Liver (tissue), 8 donors: ENCODE measurements at regions not wholly inside any gene's neighbourhood (a gene's known extent, or its start where the extent isn't known, plus 50 kb on each side); places are given as distances from the start of the nearest gene placed in this dataset.

Source experiments
- DNase-seq: peaks from one replicate; pipeline ENCODE4 v3.0.0-alpha.2; 2017; ENCODE audit warnings: low spot score
- H3K27ac ChIP-seq, 2 donors: one replicate each; pipeline ENCODE4 v1.7.0; 2013; ENCODE audit warnings: inconsistent platforms in 2 of 2, low read length in 2 of 2, control low read depth in 1 of 2, low read depth in 1 of 2, mild to moderate bottlenecking in 1 of 2
- H3K27me3 ChIP-seq, 4 donors: one replicate each; pipeline versions ENCODE4 v1.6.1 to v1.7.0; 2013; ENCODE audit warnings: low read length in 3 of 4, inconsistent platforms in 1 of 4, mild to moderate bottlenecking in 1 of 4, moderate library complexity in 1 of 4; ENCODE audit not compliant: control insufficient read depth in 4 of 4, insufficient read depth in 4 of 4
- H3K36me3 ChIP-seq, 4 donors: one replicate each; pipeline versions ENCODE4 v1.6.1 to v1.7.0; 2013; ENCODE audit warnings: low read length in 3 of 4, mild to moderate bottlenecking in 3 of 4, low read depth in 1 of 4, moderate library complexity in 1 of 4; ENCODE audit not compliant: control insufficient read depth in 4 of 4, insufficient read depth in 3 of 4
- H3K4me1 ChIP-seq, 4 donors: one replicate each; pipeline versions ENCODE4 v1.6.1 to v1.7.0; 2013; ENCODE audit warnings: low read length in 3 of 4, mild to moderate bottlenecking in 3 of 4, moderate library complexity in 1 of 4; ENCODE audit not compliant: control insufficient read depth in 4 of 4, insufficient read depth in 4 of 4
- H3K4me3 ChIP-seq, 3 donors: one replicate each; pipeline versions ENCODE4 v1.6.1 to v1.7.0; 2013; ENCODE audit warnings: low read length in 3 of 3, control low read depth in 1 of 3, low read depth in 1 of 3, mild to moderate bottlenecking in 1 of 3
- H3K9ac ChIP-seq, 2 donors: one replicate each; pipeline ENCODE4 v1.7.0; 2013; ENCODE audit warnings: low read length in 2 of 2, mild to moderate bottlenecking in 2 of 2, moderate library complexity in 2 of 2, control low read depth in 1 of 2, low read depth in 1 of 2
- H3K9me3 ChIP-seq, 4 donors: one replicate each; pipeline versions ENCODE4 v1.6.1 to v1.7.0; 2013; ENCODE audit warnings: low read length in 3 of 4; ENCODE audit not compliant: control insufficient read depth in 4 of 4
- ATF3 ChIP-seq: IDR thresholded peaks from 2 replicates; pipeline ENCODE4 v1.6.1; 2016; ENCODE audit warnings: antibody characterized with exemption
- CTCF ChIP-seq: fragments of 150-350 bp; IDR thresholded peaks from 2 replicates; pipeline ENCODE4 v1.5.1; 2017; ENCODE audit warnings: improper control_type of control experiment, low read depth, low read length; ENCODE audit not compliant: missing input control
- EGR1 ChIP-seq, 2 donors: IDR thresholded peaks; 2 replicates each; pipeline ENCODE4 v1.6.1; 2016 to 2018; ENCODE audit warnings: antibody characterized with exemption in 2 of 2, low read depth in 2 of 2
- FOXA1 ChIP-seq: IDR thresholded peaks from 2 replicates; pipeline ENCODE4 v1.6.1; 2016; ENCODE audit warnings: antibody characterized with exemption
- FOXA2 ChIP-seq: IDR thresholded peaks from 2 replicates; pipeline ENCODE4 v1.6.1; 2016; ENCODE audit warnings: antibody characterized with exemption
- GABPA ChIP-seq, 2 donors: IDR thresholded peaks in 1 of 2; conservative IDR thresholded peaks in 1 of 2; 2 replicates each; pipeline ENCODE4 v1.6.1; 2016; ENCODE audit warnings: antibody characterized with exemption in 2 of 2, mild to moderate bottlenecking in 1 of 2, moderate library complexity in 1 of 2
- HNF4A ChIP-seq, 2 donors: conservative IDR thresholded peaks; 2 replicates each; pipeline ENCODE4 v1.6.1; 2016; ENCODE audit warnings: antibody characterized with exemption in 2 of 2, mild to moderate bottlenecking in 2 of 2
- HNF4G ChIP-seq: IDR thresholded peaks from 2 replicates; pipeline ENCODE4 v1.6.1; 2016; ENCODE audit warnings: antibody characterized with exemption
- MAX ChIP-seq: IDR thresholded peaks from 2 replicates; pipeline ENCODE4 v1.6.1; 2016; ENCODE audit warnings: antibody characterized with exemption
- NR2F2 ChIP-seq: IDR thresholded peaks from 2 replicates; pipeline ENCODE4 v1.6.1; 2016; ENCODE audit warnings: antibody characterized with exemption
- RAD21 ChIP-seq, 2 donors: IDR thresholded peaks; 2 replicates each; pipeline ENCODE4 v1.6.1; 2016; ENCODE audit warnings: antibody characterized with exemption in 2 of 2, mild to moderate bottlenecking in 2 of 2
- REST ChIP-seq: IDR thresholded peaks from 2 replicates; pipeline ENCODE4 v1.6.1; 2016; ENCODE audit warnings: antibody characterized with exemption, mild to moderate bottlenecking
- RXRA ChIP-seq, 2 donors: IDR thresholded peaks; 2 replicates each; pipeline ENCODE4 v1.6.1; 2017 to 2018; ENCODE audit warnings: antibody characterized with exemption in 2 of 2, mild to moderate bottlenecking in 1 of 2
- SP1 ChIP-seq: IDR thresholded peaks from 2 replicates; pipeline ENCODE4 v1.6.1; 2018; ENCODE audit warnings: antibody characterized with exemption, mild to moderate bottlenecking
- TAF1 ChIP-seq: conservative IDR thresholded peaks from 2 replicates; pipeline ENCODE4 v1.6.1; 2016; ENCODE audit warnings: antibody characterized with exemption, mild to moderate bottlenecking
- YY1 ChIP-seq: IDR thresholded peaks from 2 replicates; pipeline ENCODE4 v1.6.1; 2016; ENCODE audit warnings: antibody characterized with exemption, mild to moderate bottlenecking
- ZBTB33 ChIP-seq: IDR thresholded peaks from 2 replicates; pipeline ENCODE4 v1.6.1; 2016; ENCODE audit warnings: antibody characterized with exemption
- WGBS: extraction: QIAGEN DNeasy Blood & Tissue Kit; methylation state at CpG from one replicate; pipeline ENCODE4 v1.1.7; 2013; 5-methylcytosine and 5-hydroxymethylcytosine counted together
- donor health status: healthy.
- donor health status: healthy.
- donor health status: healthy.
- donor health status: healthy.
- donor health status: healthy.

GRCh38 chr9:7739595-7739994 is 60.0 kb downstream of the DMAC1 start:
- TF ChIP-seq MAX (no peak), RXRA (IDR thresholded peaks at IDR 0.05) (no peak), REST (no peak), YY1 (no peak), NR2F2 (no peak), ATF3 (no peak), EGR1 (IDR thresholded peaks at IDR 0.05; ENCODE audit: low read depth in 2 of 2) (no peak), TAF1 (no peak), CTCF (no peak), FOXA2 (no peak), HNF4G (no peak), FOXA1 (no peak), ZBTB33 (no peak), RAD21 (IDR thresholded peaks at IDR 0.05) (no peak)
- no peak for DNase-seq
- Histone ChIP-seq H3K36me3 (no peaks in the 10 kb centered on the region), H3K27ac (no peak overlapping the region), H3K9me3 (no peaks in the 10 kb centered on the region), H3K4me1 (no peaks in the 10 kb centered on the region), H3K27me3 (no peaks in the 10 kb centered on the region), H3K4me3 (no peak overlapping the region), H3K9ac (no peak overlapping the region)
- 75% methylated on average over 2 of the region's 2 CpGs for WGBS

GRCh38 chr9:7735311-7735710 is 64.3 kb downstream of the DMAC1 start:
- H3K4me3 ChIP-seq, result no peak overlapping the region
- 78% methylated on average over 2 of the region's 2 CpGs for WGBS
- H3K9ac ChIP-seq, result no peak overlapping the region
- H3K27me3 ChIP-seq, result no peaks in the 10 kb centered on the region
- H3K36me3 ChIP-seq, result no peaks in the 10 kb centered on the region
- no peak overlapping the region for H3K27ac ChIP-seq
- TF ChIP-seq ATF3, result no peak
- no peak for TF ChIP-seq SP1
- no peak for TF ChIP-seq HNF4A (conservative IDR thresholded peaks at IDR 0.05)
- TF ChIP-seq TAF1, result no peak
- no peak for TF ChIP-seq CTCF
- no peak for TF ChIP-seq GABPA (IDR thresholded peaks at IDR 0.05 in 1 of 2, conservative IDR thresholded peaks at IDR 0.05 in 1 of 2)
- TF ChIP-seq REST, result no peak
- TF ChIP-seq HNF4G, result no peak
- no peak for TF ChIP-seq MAX
- DNase-seq, result no peak
- H3K4me1 ChIP-seq, result no peaks in the 10 kb centered on the region
- no peaks in the 10 kb centered on the region for H3K9me3 ChIP-seq
